ENCODE measurements at regions not wholly inside any gene's neighbourhood (a gene's known extent, or its start where the extent isn't known, plus 50 kb on each side); places are given as distances from the start of the nearest gene placed in this dataset.

DNA sequence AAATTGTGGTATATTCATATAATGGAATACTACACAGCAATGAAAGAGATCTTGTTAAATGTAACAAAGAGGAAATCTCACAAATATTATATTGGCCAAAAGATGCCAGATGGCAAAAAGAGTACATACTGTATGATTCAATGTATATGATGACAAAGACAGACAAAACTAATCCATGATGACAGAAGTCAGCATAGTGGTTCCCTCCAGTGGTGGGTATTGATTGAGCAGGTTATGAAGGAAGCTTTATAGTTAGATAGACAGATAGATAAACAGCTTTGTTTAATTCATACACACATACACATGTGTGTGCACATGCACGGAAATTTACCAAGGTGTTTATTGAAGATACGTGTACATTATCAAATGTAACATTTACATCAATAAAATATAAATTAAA, 74.4 kb upstream of the SMIM36 start:
- TF ChIP-seq EZH2phosphoT487 (IDR thresholded peaks at IDR 0.05; ENCODE audit: borderline replicate concordance, low read depth) (no peak), YY1 (IDR thresholded peaks at IDR 0.05; ENCODE audit: low read depth) (no peak), TAF1 (IDR thresholded peaks at IDR 0.05; ENCODE audit: borderline replicate concordance, low read depth, low read length) (no peak), NRF1 (IDR thresholded peaks at IDR 0.05; ENCODE audit: low read depth, low read length) (no peak), MXI1 (IDR thresholded peaks at IDR 0.05; ENCODE audit: low read depth, low read length) (no peak), RAD21 (IDR thresholded peaks at IDR 0.05; ENCODE audit: low read length) (no peak), FOXM1 (IDR thresholded peaks at IDR 0.05; ENCODE audit: low read depth) (no peak), POLR2AphosphoS5 (IDR thresholded peaks at IDR 0.05; ENCODE audit: low read depth, low read length) (no peak)
- TF ChIP-seq, protein P1, sequence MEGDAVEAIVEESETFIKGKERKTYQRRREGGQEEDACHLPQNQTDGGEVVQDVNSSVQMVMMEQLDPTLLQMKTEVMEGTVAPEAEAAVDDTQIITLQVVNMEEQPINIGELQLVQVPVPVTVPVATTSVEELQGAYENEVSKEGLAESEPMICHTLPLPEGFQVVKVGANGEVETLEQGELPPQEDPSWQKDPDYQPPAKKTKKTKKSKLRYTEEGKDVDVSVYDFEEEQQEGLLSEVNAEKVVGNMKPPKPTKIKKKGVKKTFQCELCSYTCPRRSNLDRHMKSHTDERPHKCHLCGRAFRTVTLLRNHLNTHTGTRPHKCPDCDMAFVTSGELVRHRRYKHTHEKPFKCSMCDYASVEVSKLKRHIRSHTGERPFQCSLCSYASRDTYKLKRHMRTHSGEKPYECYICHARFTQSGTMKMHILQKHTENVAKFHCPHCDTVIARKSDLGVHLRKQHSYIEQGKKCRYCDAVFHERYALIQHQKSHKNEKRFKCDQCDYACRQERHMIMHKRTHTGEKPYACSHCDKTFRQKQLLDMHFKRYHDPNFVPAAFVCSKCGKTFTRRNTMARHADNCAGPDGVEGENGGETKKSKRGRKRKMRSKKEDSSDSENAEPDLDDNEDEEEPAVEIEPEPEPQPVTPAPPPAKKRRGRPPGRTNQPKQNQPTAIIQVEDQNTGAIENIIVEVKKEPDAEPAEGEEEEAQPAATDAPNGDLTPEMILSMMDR (IDR thresholded peaks at IDR 0.05) = no peak
- TF ChIP-seq, protein P2, sequence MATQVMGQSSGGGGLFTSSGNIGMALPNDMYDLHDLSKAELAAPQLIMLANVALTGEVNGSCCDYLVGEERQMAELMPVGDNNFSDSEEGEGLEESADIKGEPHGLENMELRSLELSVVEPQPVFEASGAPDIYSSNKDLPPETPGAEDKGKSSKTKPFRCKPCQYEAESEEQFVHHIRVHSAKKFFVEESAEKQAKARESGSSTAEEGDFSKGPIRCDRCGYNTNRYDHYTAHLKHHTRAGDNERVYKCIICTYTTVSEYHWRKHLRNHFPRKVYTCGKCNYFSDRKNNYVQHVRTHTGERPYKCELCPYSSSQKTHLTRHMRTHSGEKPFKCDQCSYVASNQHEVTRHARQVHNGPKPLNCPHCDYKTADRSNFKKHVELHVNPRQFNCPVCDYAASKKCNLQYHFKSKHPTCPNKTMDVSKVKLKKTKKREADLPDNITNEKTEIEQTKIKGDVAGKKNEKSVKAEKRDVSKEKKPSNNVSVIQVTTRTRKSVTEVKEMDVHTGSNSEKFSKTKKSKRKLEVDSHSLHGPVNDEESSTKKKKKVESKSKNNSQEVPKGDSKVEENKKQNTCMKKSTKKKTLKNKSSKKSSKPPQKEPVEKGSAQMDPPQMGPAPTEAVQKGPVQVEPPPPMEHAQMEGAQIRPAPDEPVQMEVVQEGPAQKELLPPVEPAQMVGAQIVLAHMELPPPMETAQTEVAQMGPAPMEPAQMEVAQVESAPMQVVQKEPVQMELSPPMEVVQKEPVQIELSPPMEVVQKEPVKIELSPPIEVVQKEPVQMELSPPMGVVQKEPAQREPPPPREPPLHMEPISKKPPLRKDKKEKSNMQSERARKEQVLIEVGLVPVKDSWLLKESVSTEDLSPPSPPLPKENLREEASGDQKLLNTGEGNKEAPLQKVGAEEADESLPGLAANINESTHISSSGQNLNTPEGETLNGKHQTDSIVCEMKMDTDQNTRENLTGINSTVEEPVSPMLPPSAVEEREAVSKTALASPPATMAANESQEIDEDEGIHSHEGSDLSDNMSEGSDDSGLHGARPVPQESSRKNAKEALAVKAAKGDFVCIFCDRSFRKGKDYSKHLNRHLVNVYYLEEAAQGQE (IDR thresholded peaks at IDR 0.05; ENCODE audit: low read depth, low read length) = no peak
